ENCODE measurements at regions not wholly inside any gene's neighbourhood (a gene's known extent, or its start where the extent isn't known, plus 50 kb on each side); places are given as distances from the start of the nearest gene placed in this dataset.
A peak's percentile ranks its signal among the peaks of the same experiment; 100 is the strongest.

- no peaks in the 10 kb centered on the region for H3K9me3 ChIP-seq (ENCODE audit: control insufficient read depth, low read length)
- no peak overlapping the region for H2AFZ ChIP-seq
- H3K27me3 ChIP-seq (ENCODE audit: control insufficient read depth, insufficient read depth, low read length) = no peaks in the 10 kb centered on the region
- TF ChIP-seq, protein P1, sequence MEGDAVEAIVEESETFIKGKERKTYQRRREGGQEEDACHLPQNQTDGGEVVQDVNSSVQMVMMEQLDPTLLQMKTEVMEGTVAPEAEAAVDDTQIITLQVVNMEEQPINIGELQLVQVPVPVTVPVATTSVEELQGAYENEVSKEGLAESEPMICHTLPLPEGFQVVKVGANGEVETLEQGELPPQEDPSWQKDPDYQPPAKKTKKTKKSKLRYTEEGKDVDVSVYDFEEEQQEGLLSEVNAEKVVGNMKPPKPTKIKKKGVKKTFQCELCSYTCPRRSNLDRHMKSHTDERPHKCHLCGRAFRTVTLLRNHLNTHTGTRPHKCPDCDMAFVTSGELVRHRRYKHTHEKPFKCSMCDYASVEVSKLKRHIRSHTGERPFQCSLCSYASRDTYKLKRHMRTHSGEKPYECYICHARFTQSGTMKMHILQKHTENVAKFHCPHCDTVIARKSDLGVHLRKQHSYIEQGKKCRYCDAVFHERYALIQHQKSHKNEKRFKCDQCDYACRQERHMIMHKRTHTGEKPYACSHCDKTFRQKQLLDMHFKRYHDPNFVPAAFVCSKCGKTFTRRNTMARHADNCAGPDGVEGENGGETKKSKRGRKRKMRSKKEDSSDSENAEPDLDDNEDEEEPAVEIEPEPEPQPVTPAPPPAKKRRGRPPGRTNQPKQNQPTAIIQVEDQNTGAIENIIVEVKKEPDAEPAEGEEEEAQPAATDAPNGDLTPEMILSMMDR (IDR thresholded peaks at IDR 0.05) = no peak
- H3K4me3 ChIP-seq (ENCODE audit: low read depth, low read length) = no peak overlapping the region
- H3K4me1 ChIP-seq = no peaks in the 10 kb centered on the region
- H3K79me2 ChIP-seq = no peaks in the 10 kb centered on the region
- no peak overlapping the region for H3K4me2 ChIP-seq (ENCODE audit: low read length)
- H3K9ac ChIP-seq = no peak overlapping the region
- no peaks in the 10 kb centered on the region for H3K36me3 ChIP-seq (ENCODE audit: control insufficient read depth, insufficient read depth, low read length)
- H3K27ac ChIP-seq = no peak overlapping the region
Observed at GRCh38 chr10:31705136-31705535, 223.5 kb downstream of the ARHGAP12 start.

DNA sequence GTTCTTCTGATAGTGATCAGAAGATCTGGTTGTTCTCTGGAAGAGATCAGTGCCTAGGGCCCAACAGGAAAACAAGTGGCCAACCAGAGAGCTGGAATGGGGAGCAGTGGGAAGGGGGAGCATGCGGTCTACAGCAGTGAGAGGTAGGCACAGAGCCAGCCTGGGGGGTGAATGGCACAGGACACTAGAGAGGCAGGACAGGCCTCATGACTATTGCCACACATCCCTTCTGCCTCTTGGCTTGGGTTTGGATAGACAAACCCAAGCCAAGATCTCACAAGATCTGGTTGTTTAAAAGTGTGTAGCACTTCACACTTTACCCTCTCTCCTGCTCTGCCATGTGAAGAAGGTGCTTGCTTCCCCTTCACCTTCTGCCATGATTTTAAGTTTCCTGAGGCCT is 224.4 kb downstream of the ARHGAP12 start:
- no peak overlapping the region for H3K27ac ChIP-seq
- H3K79me2 ChIP-seq = no peaks in the 10 kb centered on the region
- TF ChIP-seq, protein P1 (IDR thresholded peaks at IDR 0.05) = no peak
- no peak overlapping the region for H2AFZ ChIP-seq
- H3K9ac ChIP-seq = no peak overlapping the region
- H3K4me3 ChIP-seq (ENCODE audit: low read depth, low read length) = no peak overlapping the region
- no peak overlapping the region for H3K4me2 ChIP-seq (ENCODE audit: low read length)
- H3K36me3 ChIP-seq (ENCODE audit: control insufficient read depth, insufficient read depth, low read length) = no peaks in the 10 kb centered on the region
- no peaks in the 10 kb centered on the region for H3K4me1 ChIP-seq
- H3K27me3 ChIP-seq (ENCODE audit: control insufficient read depth, insufficient read depth, low read length) = no peaks in the 10 kb centered on the region
- H3K9me3 ChIP-seq (ENCODE audit: control insufficient read depth, low read length) = no peaks in the 10 kb centered on the region

- Histone ChIP-seq H3K9me3 (ENCODE audit: control insufficient read depth, low read length) (no peaks in the 10 kb centered on the region), H3K79me2 (no peaks in the 10 kb centered on the region), H3K4me2 (ENCODE audit: low read length) (no peak overlapping the region), H3K36me3 (ENCODE audit: control insufficient read depth, insufficient read depth, low read length) (no peaks in the 10 kb centered on the region), H3K9ac (no peak overlapping the region), H3K27ac (no peak overlapping the region), H3K4me3 (ENCODE audit: low read depth, low read length) (no peak overlapping the region), H2AFZ (no peak overlapping the region), H3K27me3 (ENCODE audit: control insufficient read depth, insufficient read depth, low read length) (no peaks in the 10 kb centered on the region), H3K4me1 (no peaks in the 10 kb centered on the region)
- TF ChIP-seq, protein P1 (IDR thresholded peaks at IDR 0.05) = no peak
Observed at GRCh38 chr10:31702954-31703353, 225.7 kb downstream of the ARHGAP12 start.

GRCh38 chr10:31702005-31702404 is 226.6 kb downstream of the ARHGAP12 start:
- Histone ChIP-seq H3K4me3 (ENCODE audit: low read depth, low read length) (no peak overlapping the region), H3K9ac (no peak overlapping the region), H3K27me3 (ENCODE audit: control insufficient read depth, insufficient read depth, low read length) (no peaks in the 10 kb centered on the region), H3K36me3 (ENCODE audit: control insufficient read depth, insufficient read depth, low read length) (no peaks in the 10 kb centered on the region), H3K9me3 (ENCODE audit: control insufficient read depth, low read length) (no peaks in the 10 kb centered on the region), H3K4me1 (no peaks in the 10 kb centered on the region), H2AFZ (no peak overlapping the region), H3K27ac (no peak overlapping the region), H3K79me2 (no peaks in the 10 kb centered on the region), H3K4me2 (ENCODE audit: low read length) (no peak overlapping the region)
- TF ChIP-seq, protein P1 (IDR thresholded peaks at IDR 0.05) = no peak

- Histone ChIP-seq H3K4me2 (ENCODE audit: low read length) (no peak overlapping the region), H3K36me3 (ENCODE audit: control insufficient read depth, insufficient read depth, low read length) (no peaks in the 10 kb centered on the region), H3K27ac (peak overlapping the region; percentile 44), H2AFZ (no peak overlapping the region), H3K79me2 (no peaks in the 10 kb centered on the region), H3K4me1 (no peaks in the 10 kb centered on the region), H3K9ac (no peak overlapping the region), H3K9me3 (ENCODE audit: control insufficient read depth, low read length) (no peaks in the 10 kb centered on the region), H3K4me3 (ENCODE audit: low read depth, low read length) (no peak overlapping the region), H3K27me3 (ENCODE audit: control insufficient read depth, insufficient read depth, low read length) (no peaks in the 10 kb centered on the region)
- TF ChIP-seq, protein P1 (IDR thresholded peaks at IDR 0.05) = no peak
Observed at GRCh38 chr10:31701546-31701945, 227.1 kb downstream of the ARHGAP12 start.
